Mesenchymal stem cell (in vitro differentiated cells and primary cell): ENCODE measurements at regions not wholly inside any gene's neighbourhood (a gene's known extent, or its start where the extent isn't known, plus 50 kb on each side); places are given as distances from the start of the nearest gene placed in this dataset.

ENCODE experiments used
- DNase-seq: peaks from one replicate; pipeline ENCODE4 v3.0.0-alpha.2; 2013
- H2AFZ ChIP-seq: one replicate; pipeline ENCODE4 v1.6.1; 2013; ENCODE audit warnings: low read depth, mild to moderate bottlenecking, control low read depth, inconsistent platforms, low read length, moderate library complexity
- H2AK5ac ChIP-seq: 2 replicates; pipeline ENCODE4 v1.6.1; 2013; ENCODE audit warnings: low read length, moderate library complexity, mild to moderate bottlenecking, inconsistent platforms; ENCODE audit not compliant: severe bottlenecking
- H2BK120ac ChIP-seq: one replicate; pipeline ENCODE4 v1.6.1; 2013; ENCODE audit warnings: low read depth, mild to moderate bottlenecking, inconsistent platforms, low read length, moderate library complexity
- H2BK12ac ChIP-seq, 2 experiments: one replicate each; pipeline ENCODE4 v1.6.1; 2013; ENCODE audit warnings: inconsistent platforms in 2 of 2, low read length in 2 of 2, mild to moderate bottlenecking in 2 of 2, moderate library complexity in 2 of 2, control low read depth in 1 of 2
- H2BK15ac ChIP-seq: one replicate; pipeline ENCODE4 v1.6.1; 2013; ENCODE audit warnings: mild to moderate bottlenecking, low read depth, inconsistent platforms; ENCODE audit not compliant: poor library complexity, severe bottlenecking
- H2BK5ac ChIP-seq: 2 replicates; pipeline ENCODE4 v1.6.1; 2013; ENCODE audit warnings: low read depth, mild to moderate bottlenecking, low read length, control low read depth, inconsistent platforms; ENCODE audit not compliant: poor library complexity, severe bottlenecking
- H3K14ac ChIP-seq, 2 experiments: one replicate each; pipeline ENCODE4 v1.6.1; 2013; ENCODE audit warnings: inconsistent platforms in 2 of 2, low read length in 2 of 2, control low read depth in 1 of 2, mild to moderate bottlenecking in 1 of 2, moderate library complexity in 1 of 2
- H3K18ac ChIP-seq, 2 experiments: one replicate each; pipeline ENCODE4 v1.6.1; 2013; ENCODE audit warnings: inconsistent platforms in 2 of 2, low read length in 2 of 2, control low read depth in 1 of 2, low read depth in 1 of 2, mild to moderate bottlenecking in 1 of 2
- H3K23ac ChIP-seq, 2 experiments: one replicate each; pipeline ENCODE4 v1.6.1; 2013; ENCODE audit warnings: inconsistent platforms in 2 of 2, low read length in 2 of 2, mild to moderate bottlenecking in 2 of 2, moderate library complexity in 2 of 2, control low read depth in 1 of 2
- H3K27ac ChIP-seq: 2 replicates; pipeline ENCODE4 v1.5.1; 2013; ENCODE audit warnings: mild to moderate bottlenecking, moderate library complexity, low read length, control low read depth, inconsistent platforms; ENCODE audit not compliant: poor library complexity, severe bottlenecking
- H3K27me3 ChIP-seq, 2 experiments: 2 replicates each; pipeline versions ENCODE4 v1.6.1 to v1.7.0; 2013; ENCODE audit warnings: low read length in 2 of 2, mild to moderate bottlenecking in 2 of 2, moderate library complexity in 2 of 2, control low read depth in 1 of 2, inconsistent platforms in 1 of 2; ENCODE audit not compliant: control insufficient read depth in 1 of 2, insufficient read depth in 1 of 2
- H3K36me3 ChIP-seq, 2 experiments: 2 replicates each; pipeline versions ENCODE4 v1.6.1 to v1.7.0; 2013; ENCODE audit warnings: low read length in 2 of 2, control low read depth in 1 of 2, inconsistent platforms in 1 of 2, low read depth in 1 of 2, mild to moderate bottlenecking in 1 of 2; ENCODE audit not compliant: insufficient read depth in 2 of 2, control insufficient read depth in 1 of 2
- H3K4ac ChIP-seq, 2 experiments: one replicate each; pipeline ENCODE4 v1.6.1; 2013; ENCODE audit warnings: inconsistent platforms in 2 of 2, low read length in 2 of 2, mild to moderate bottlenecking in 2 of 2, moderate library complexity in 2 of 2, control low read depth in 1 of 2, low read depth in 1 of 2
- H3K4me1 ChIP-seq: 2 replicates; pipeline ENCODE4 v1.6.1; 2013; ENCODE audit warnings: low read depth, low read length, control low read depth; ENCODE audit not compliant: control insufficient read depth, insufficient read depth
- H3K4me2 ChIP-seq: 2 replicates; pipeline ENCODE4 v1.6.1; 2013; ENCODE audit warnings: low read length, mild to moderate bottlenecking, inconsistent platforms; ENCODE audit not compliant: poor library complexity, severe bottlenecking
- H3K4me3 ChIP-seq, 2 experiments: 2 replicates each; pipeline versions ENCODE4 v1.5.1 to v1.7.0; 2013; ENCODE audit warnings: low read length in 2 of 2, mild to moderate bottlenecking in 2 of 2, control low read depth in 1 of 2, low read depth in 1 of 2; ENCODE audit not compliant: insufficient read depth in 1 of 2
- H3K79me1 ChIP-seq: replicated peaks from 2 replicates; pipeline ENCODE4 v1.6.1; 2013; ENCODE audit warnings: mild to moderate bottlenecking, control low read depth, low read length, inconsistent platforms; ENCODE audit not compliant: poor library complexity, severe bottlenecking
- H3K9ac ChIP-seq: 2 replicates; pipeline ENCODE4 v1.7.0; 2013; ENCODE audit warnings: mild to moderate bottlenecking, low read length, moderate library complexity
- H3K9me3 ChIP-seq: 2 replicates; pipeline ENCODE4 v1.7.0; 2013; ENCODE audit warnings: mild to moderate bottlenecking, low read length; ENCODE audit not compliant: control insufficient read depth
- H4K8ac ChIP-seq: one replicate; pipeline ENCODE4 v1.6.1; 2013; ENCODE audit warnings: inconsistent platforms, mild to moderate bottlenecking, low read length, moderate library complexity
- H4K91ac ChIP-seq: one replicate; pipeline ENCODE4 v1.6.1; 2013; ENCODE audit warnings: mild to moderate bottlenecking, low read length, inconsistent platforms
- WGBS: methylation state at CpG from one replicate; pipeline ENCODE4 v1.1.7; 2013; ENCODE audit warnings: mixed read lengths; 5-methylcytosine and 5-hydroxymethylcytosine counted together

GRCh38 chr16:55971447-55971846, 96.3 kb upstream of the CES5A start:
- Histone ChIP-seq H4K8ac (no peak overlapping the region), H3K4ac (no peak overlapping the region), H2AK5ac (no peak overlapping the region), H3K9me3 (no peaks in the 10 kb centered on the region), H2BK120ac (no peak overlapping the region), H3K18ac (no peak overlapping the region), H3K79me1 (no peaks in the 10 kb centered on the region), H3K9ac (no peak overlapping the region), H2AFZ (no peak overlapping the region), H2BK5ac (no peak overlapping the region), H3K27ac (no peak overlapping the region), H3K4me1 (no peaks in the 10 kb centered on the region), H2BK12ac (no peak overlapping the region), H3K36me3 (no peaks in the 10 kb centered on the region), H3K23ac (no peak overlapping the region), H3K4me2 (no peak overlapping the region), H4K91ac (no peak overlapping the region), H3K27me3 (no peaks in the 10 kb centered on the region), H2BK15ac (no peak overlapping the region), H3K4me3 (no peak overlapping the region), H3K14ac (no peak overlapping the region)
- DNase-seq, result no peak
- 76% methylated on average over 5 of the region's 5 CpGs for WGBS

GRCh38 chr16:55968221-55968620, 93.0 kb upstream of the CES5A start:
- Histone ChIP-seq H3K14ac (no peak overlapping the region), H3K4me3 (no peak overlapping the region), H2BK120ac (no peak overlapping the region), H2AFZ (no peak overlapping the region), H3K79me1 (no peaks in the 10 kb centered on the region), H3K9ac (no peak overlapping the region), H3K27ac (no peak overlapping the region), H3K4me1 (no peaks in the 10 kb centered on the region), H2AK5ac (no peak overlapping the region), H3K27me3 (no peaks in the 10 kb centered on the region), H4K8ac (no peak overlapping the region), H4K91ac (no peak overlapping the region), H3K18ac (no peak overlapping the region), H3K36me3 (no peaks in the 10 kb centered on the region), H3K9me3 (no peaks in the 10 kb centered on the region), H2BK15ac (no peak overlapping the region), H2BK5ac (no peak overlapping the region), H3K4ac (no peak overlapping the region), H2BK12ac (no peak overlapping the region), H3K23ac (no peak overlapping the region), H3K4me2 (no peak overlapping the region)
- 81% methylated on average over 5 of the region's 5 CpGs for WGBS
- DNase-seq, result no peak

GRCh38 chr16:55964923-55965475, 89.8 kb upstream of the CES5A start:
- Histone ChIP-seq H2AFZ (no peak overlapping the region), H2AK5ac (no peak overlapping the region), H3K23ac (no peak overlapping the region), H3K4ac (no peak overlapping the region), H4K8ac (no peak overlapping the region), H3K4me1 (no peaks in the 10 kb centered on the region), H4K91ac (no peak overlapping the region), H3K4me3 (no peak overlapping the region), H2BK15ac (no peak overlapping the region), H2BK12ac (no peak overlapping the region), H3K9ac (no peak overlapping the region), H3K27ac (no peak overlapping the region), H3K27me3 (no peaks in the 10 kb centered on the region), H3K4me2 (no peak overlapping the region), H2BK120ac (no peak overlapping the region), H3K18ac (no peak overlapping the region), H3K79me1 (no peaks in the 10 kb centered on the region), H3K9me3 (peaks cover 5% of the 10 kb centered on the region), H2BK5ac (no peak overlapping the region), H3K14ac (no peak overlapping the region), H3K36me3 (no peaks in the 10 kb centered on the region)
- WGBS, result 68% methylated on average over 4 of the region's 4 CpGs
- no peak for DNase-seq

GRCh38 chr16:55955845-55956244, 80.7 kb upstream of the CES5A start:
- Histone ChIP-seq H3K9me3 (peaks cover 3% of the 10 kb centered on the region), H3K23ac (no peak overlapping the region), H3K18ac (no peak overlapping the region), H4K91ac (no peak overlapping the region), H2BK5ac (no peak overlapping the region), H4K8ac (no peak overlapping the region), H3K27ac (no peak overlapping the region), H3K79me1 (no peaks in the 10 kb centered on the region), H3K4me3 (no peak overlapping the region), H3K4me2 (no peak overlapping the region), H2BK15ac (no peak overlapping the region), H3K14ac (no peak overlapping the region), H3K4me1 (no peaks in the 10 kb centered on the region), H2BK120ac (no peak overlapping the region), H3K9ac (no peak overlapping the region), H2AFZ (no peak overlapping the region), H3K4ac (no peak overlapping the region), H3K36me3 (no peaks in the 10 kb centered on the region), H3K27me3 (no peaks in the 10 kb centered on the region), H2BK12ac (no peak overlapping the region), H2AK5ac (no peak overlapping the region)
- DNase-seq, result no peak
- WGBS, result 77% methylated on average over 5 of the region's 5 CpGs
